Choroid plexus epithelial cell (primary cell): ENCODE measurements at regions not wholly inside any gene's neighbourhood (a gene's known extent, or its start where the extent isn't known, plus 50 kb on each side); places are given as distances from the start of the nearest gene placed in this dataset.
"Not testable (repeated sequence)": the region's sequence is repeated elsewhere in the genome, so short reads cannot be mapped to it uniquely, and the experiment has no call there.

Experiments used
- DNase-seq: peaks from one replicate; pipeline ENCODE4 v3.0.0-alpha.2; 2010; ENCODE audit warnings: low read depth
- H3K4me3 ChIP-seq: 2 replicates; pipeline ENCODE4 v1.5.1; 2011; ENCODE audit warnings: low read depth, mild to moderate bottlenecking, control low read depth, low read length, moderate library complexity
- TF ChIP-seq, protein P1 (sequence below): conservative IDR thresholded peaks from 2 replicates; pipeline ENCODE4 v1.5.1; 2011; ENCODE audit warnings: low read depth, mild to moderate bottlenecking, control low read depth, inconsistent platforms, low read length, moderate library complexity

DNA sequence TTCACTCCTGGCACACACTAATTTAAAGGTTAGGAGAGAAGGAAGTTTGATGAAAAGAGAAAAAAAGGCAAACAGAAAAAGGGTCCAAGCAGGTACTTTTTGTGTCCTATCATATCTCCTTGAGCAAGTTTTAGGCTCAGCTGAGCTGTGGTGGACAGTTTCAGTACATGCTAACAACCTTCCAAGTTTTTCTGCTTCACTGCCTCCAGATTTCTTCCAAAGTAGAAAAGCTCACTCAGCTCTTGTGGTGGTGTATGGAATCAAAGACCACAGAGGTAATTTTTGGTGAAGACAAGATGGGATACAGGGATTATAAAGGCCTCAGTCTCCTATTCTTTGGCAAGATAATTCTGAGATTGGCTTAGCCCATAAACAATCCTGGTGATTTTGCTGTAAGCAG lies 921.8 kb downstream of the NR2F1-AS1 start:
- no peak overlapping the region for H3K4me3 ChIP-seq
- no peak for DNase-seq
- TF ChIP-seq, protein P1, sequence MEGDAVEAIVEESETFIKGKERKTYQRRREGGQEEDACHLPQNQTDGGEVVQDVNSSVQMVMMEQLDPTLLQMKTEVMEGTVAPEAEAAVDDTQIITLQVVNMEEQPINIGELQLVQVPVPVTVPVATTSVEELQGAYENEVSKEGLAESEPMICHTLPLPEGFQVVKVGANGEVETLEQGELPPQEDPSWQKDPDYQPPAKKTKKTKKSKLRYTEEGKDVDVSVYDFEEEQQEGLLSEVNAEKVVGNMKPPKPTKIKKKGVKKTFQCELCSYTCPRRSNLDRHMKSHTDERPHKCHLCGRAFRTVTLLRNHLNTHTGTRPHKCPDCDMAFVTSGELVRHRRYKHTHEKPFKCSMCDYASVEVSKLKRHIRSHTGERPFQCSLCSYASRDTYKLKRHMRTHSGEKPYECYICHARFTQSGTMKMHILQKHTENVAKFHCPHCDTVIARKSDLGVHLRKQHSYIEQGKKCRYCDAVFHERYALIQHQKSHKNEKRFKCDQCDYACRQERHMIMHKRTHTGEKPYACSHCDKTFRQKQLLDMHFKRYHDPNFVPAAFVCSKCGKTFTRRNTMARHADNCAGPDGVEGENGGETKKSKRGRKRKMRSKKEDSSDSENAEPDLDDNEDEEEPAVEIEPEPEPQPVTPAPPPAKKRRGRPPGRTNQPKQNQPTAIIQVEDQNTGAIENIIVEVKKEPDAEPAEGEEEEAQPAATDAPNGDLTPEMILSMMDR, result no peak

DNA sequence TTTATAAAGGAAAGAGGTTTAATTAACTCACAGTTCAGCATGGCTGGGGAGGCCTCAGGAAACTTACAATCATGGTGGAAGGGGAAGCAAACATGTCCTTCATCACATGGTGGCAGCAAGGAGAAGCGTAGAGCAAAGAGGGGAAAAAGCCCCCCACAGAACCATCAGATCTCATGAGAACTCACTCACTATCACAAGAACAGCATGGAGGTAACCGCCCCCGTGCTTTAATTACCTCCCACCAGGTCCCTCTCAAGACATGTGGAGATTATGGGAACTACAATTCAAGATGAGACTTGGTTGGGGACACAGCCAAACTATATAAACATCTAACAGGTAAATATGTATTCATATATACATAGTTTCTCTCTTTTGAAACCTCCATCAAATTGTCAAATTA lies 926.4 kb downstream of the NR2F1-AS1 start:
- H3K4me3 ChIP-seq, DNase-seq: not testable (repeated sequence)

DNA sequence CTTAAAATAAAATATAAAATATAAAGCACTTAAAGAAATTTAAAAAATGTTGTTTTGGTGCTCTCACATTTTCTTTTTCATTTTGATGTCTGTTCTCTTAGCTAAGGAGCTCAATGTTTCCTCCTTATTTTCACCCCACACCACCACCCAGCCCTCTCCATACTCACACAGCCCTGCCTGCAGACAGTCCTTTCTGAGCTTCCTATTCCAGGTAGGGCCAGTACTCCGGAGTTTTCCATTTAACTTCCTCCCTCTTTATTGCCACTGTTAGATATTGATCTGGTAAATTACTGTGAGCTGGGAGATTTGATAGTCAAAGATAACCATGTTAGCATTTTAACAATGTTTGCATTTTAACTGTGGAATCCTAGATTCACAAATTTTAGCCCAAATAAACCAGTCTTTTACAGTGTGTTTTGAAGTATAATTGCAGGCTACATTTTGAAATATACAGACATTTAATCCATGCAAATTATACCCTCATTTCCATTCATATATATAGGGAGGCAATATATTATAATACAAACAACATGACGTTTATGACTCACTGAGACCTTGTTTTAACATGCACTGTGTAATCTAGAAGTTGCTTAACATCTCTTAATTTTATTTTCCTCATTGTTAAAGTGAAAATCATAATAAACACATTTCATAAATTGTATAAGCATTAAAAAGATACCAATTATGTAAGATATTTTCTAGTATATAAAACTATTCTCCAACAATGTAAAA lies 927.1 kb downstream of the NR2F1-AS1 start:
- no peak overlapping the region for H3K4me3 ChIP-seq
- TF ChIP-seq, protein P1, result no peak
- DNase-seq, result no peak

DNA sequence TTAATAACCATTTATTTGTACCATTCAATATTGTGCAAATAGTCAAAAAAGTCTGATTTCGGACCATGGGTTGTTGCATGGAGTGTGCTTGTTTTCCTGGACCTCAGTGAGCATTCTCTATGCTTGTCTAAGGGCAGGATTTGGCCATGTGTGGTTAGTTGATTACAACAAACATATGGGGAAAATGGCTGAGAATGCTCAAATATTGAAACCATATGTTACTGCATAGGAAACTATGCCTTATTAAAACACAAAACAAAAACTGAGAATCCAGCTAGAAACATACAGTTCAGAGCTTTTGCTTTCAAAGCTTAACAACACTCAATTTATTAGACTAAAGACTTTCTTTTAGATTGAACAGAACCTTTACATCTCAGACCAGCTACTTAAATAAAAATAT lies 928.3 kb downstream of the NR2F1-AS1 start:
- TF ChIP-seq, protein P1, result no peak
- peak; percentile 37 for DNase-seq
- no peak overlapping the region for H3K4me3 ChIP-seq

DNA sequence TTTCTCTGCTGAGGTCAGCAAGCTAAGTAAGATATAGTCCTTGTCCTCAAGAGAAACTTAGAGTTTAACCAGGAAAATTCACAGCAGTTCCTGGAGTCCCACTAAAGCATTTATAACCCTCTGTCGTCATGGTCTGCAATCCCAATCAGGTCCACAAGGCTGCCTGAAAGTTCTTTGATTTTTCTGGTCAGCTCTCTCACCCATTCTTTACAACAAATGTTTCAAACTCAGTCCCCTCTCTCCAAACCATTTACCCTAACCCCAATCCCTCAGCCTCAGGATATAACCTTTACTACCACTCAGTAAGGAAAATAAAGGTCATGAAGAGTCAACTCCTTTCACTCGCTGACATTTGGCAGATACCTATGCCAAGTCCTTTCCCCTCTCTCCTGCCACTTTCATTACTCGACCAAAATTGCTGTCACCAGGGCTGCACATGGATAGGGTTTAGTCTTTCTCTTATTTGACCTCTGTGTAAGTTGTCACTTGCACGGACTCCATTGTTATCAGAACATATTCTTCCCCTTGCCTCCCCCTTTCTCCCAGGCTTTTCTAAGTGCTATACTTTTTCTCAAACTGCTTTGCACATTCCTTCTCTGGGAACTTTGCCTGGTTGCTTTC lies 936.6 kb downstream of the NR2F1-AS1 start:
- no peak overlapping the region for H3K4me3 ChIP-seq
- DNase-seq, result peak; percentile 18
- TF ChIP-seq, protein P1, result peak; percentile 28

DNA sequence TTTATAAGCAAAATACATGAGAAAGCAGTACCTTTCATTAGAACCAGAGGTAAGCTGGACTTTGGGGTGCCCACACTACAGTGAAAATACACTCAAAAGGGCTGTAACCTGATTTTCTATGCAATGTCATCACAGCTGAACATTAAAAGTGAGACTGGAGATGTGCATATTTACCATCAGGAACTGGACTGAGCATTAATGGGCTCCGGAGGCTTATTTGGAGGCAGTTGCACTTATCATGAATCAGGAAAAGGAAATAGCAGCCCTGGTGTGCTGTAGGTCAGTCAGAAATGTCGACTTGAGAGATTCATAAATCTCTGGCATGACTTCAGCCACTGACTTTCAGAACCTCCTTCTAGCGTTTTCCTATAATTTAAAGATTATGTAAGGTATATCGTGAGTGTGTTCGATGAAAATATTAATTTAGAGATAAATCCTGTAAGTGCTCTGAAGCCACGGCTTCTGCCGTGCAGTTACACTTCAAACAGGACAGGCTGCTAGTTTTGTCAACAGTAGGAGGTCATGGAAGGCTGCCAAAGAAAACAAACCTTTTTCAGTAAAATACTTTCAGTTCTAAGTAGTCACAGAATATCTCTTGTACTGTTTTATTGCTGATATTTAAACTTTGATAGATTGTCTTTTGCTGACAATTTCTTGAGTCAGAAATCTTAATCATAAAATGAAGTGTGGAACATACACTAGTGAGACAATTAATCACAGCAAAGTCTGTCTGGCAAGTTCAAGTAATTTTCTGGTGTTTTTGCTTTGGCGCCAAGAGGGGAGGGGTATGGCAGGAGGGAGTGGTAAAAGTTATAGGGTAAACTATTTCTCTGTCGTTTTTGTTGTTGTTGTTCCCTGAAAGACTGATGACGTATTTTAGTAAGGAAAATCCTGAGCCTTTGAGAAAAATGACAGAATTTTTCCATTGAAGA lies 939.7 kb downstream of the NR2F1-AS1 start:
- TF ChIP-seq, protein P1, result no peak
- peak overlapping the region; percentile 23 for H3K4me3 ChIP-seq
- DNase-seq, result peak; percentile 92

DNA sequence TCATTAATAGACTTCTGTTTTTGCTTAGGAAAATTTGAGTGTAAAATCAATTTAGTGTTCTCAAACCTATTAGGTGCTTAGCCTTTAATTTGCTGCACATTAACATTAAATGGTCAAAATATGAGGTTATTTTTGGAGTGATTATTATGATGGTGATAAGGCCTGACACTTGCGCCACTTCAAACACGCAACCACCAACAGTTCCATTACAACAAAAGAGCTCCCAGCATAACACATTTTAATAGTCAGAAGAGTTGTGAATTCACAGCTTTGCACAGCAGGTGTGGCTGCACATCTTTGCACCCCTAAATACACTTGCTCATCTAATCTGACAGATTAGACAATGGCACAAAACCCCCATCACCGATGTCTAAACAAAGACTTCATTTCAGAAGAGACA lies 940.7 kb downstream of the NR2F1-AS1 start:
- DNase-seq, result no peak
- TF ChIP-seq, protein P1, result no peak
- H3K4me3 ChIP-seq, result no peak overlapping the region
